ENCODE measurements at regions not wholly inside any gene's neighbourhood (a gene's known extent, or its start where the extent isn't known, plus 50 kb on each side); places are given as distances from the start of the nearest gene placed in this dataset.

DNA sequence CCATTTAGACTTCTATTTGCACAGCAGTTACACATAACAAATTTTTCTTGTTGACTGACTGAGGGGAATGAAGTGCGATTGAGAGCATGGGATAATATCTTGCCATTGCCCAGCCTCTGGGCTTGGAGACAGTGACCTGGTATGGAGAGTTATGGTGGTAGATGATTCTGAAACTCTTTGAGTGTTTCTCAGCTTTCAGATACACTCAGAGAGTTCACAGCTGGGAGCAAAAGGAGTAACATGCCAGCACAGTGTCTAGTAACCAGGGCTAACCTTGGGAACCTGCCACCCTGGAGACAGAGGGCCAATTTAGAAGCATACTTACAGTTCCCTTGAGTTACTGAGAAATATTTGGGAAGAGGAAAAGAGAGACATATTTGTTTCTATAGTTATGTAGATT, 1099.3 kb upstream of the CELF4 start:
- TF ChIP-seq, protein P1, sequence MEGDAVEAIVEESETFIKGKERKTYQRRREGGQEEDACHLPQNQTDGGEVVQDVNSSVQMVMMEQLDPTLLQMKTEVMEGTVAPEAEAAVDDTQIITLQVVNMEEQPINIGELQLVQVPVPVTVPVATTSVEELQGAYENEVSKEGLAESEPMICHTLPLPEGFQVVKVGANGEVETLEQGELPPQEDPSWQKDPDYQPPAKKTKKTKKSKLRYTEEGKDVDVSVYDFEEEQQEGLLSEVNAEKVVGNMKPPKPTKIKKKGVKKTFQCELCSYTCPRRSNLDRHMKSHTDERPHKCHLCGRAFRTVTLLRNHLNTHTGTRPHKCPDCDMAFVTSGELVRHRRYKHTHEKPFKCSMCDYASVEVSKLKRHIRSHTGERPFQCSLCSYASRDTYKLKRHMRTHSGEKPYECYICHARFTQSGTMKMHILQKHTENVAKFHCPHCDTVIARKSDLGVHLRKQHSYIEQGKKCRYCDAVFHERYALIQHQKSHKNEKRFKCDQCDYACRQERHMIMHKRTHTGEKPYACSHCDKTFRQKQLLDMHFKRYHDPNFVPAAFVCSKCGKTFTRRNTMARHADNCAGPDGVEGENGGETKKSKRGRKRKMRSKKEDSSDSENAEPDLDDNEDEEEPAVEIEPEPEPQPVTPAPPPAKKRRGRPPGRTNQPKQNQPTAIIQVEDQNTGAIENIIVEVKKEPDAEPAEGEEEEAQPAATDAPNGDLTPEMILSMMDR (IDR thresholded peaks at IDR 0.05): no peak
- TF ChIP-seq EZH2phosphoT487 (IDR thresholded peaks at IDR 0.05): no peak
